Cardiac septum (tissue), 1 donor: ENCODE measurements at regions not wholly inside any gene's neighbourhood (a gene's known extent, or its start where the extent isn't known, plus 50 kb on each side); places are given as distances from the start of the nearest gene placed in this dataset.

Experiments used
- DNase-seq: peaks from one replicate; pipeline ENCODE4 v3.0.0-alpha.2; 2020; ENCODE audit warnings: low spot score
- intact Hi-C: fragments of 100-400 bp; cut with DNase I; formaldehyde crosslinking; loops from one replicate; pipeline ENCODE4 v1.14.0; 2022
- donor health status: DM: no; HTN: no; CAD: no.

GRCh38 chrX:45748369-45748774 is 547.7 kb upstream of the DIPK2B start:
- no peak for DNase-seq
- intact Hi-C loops, result loop anchor here (5.0 kb wide), 1 partner anchor 236 kb away; no protein-coding TSS in a partner anchor

GRCh38 chrX:45747905-45748304 is 547.2 kb upstream of the DIPK2B start:
- intact Hi-C loops, result loop anchor here (5.0 kb wide), 1 partner anchor 236 kb away; no protein-coding TSS in a partner anchor
- no peak for DNase-seq

GRCh38 chrX:45745479-45745878 is 544.8 kb upstream of the DIPK2B start:
- DNase-seq, result no peak
- intact Hi-C loops, result loop anchor here (5.0 kb wide), 1 partner anchor 233 kb away; no protein-coding TSS in a partner anchor

GRCh38 chrX:45743906-45744625 is 543.4 kb upstream of the DIPK2B start:
- DNase-seq, result no peak
- intact Hi-C loops, result no loop called here

- intact Hi-C loops, result no loop called here
- DNase-seq, result no peak
These were observed 542.4 kb upstream of the DIPK2B start for GRCh38 chrX:45743081-45743533.

GRCh38 chrX:45740291-45740690 is 539.6 kb upstream of the DIPK2B start:
- intact Hi-C loops, result no loop called here
- DNase-seq, result no peak

- intact Hi-C loops, result no loop called here
These were observed 534.9 kb upstream of the DIPK2B start for GRCh38 chrX:45735571-45735970.

GRCh38 chrX:45731448-45731847 is 530.8 kb upstream of the DIPK2B start:
- no peak for DNase-seq
- intact Hi-C loops, result no loop called here

More at GRCh38 chrX:45735571-45735970, 534.9 kb upstream of the DIPK2B start:
- no peak for DNase-seq

- DNase-seq, result no peak
- intact Hi-C loops, result no loop called here
These were observed 527.1 kb upstream of the DIPK2B start for GRCh38 chrX:45727761-45728160.

- no peak for DNase-seq
- intact Hi-C loops, result no loop called here
These were observed 521.8 kb upstream of the DIPK2B start for GRCh38 chrX:45722471-45722870.

- intact Hi-C loops, result no loop called here
- DNase-seq, result no peak
These were observed 519.2 kb upstream of the DIPK2B start for GRCh38 chrX:45719751-45720501.

GRCh38 chrX:45718676-45719075 is 518.0 kb upstream of the DIPK2B start:
- DNase-seq, result no peak
- intact Hi-C loops, result no loop called here

GRCh38 chrX:45716750-45717149 is 516.1 kb upstream of the DIPK2B start:
- intact Hi-C loops, result no loop called here
- DNase-seq, result no peak

GRCh38 chrX:45715748-45716147 is 515.1 kb upstream of the DIPK2B start:
- intact Hi-C loops, result no loop called here
- DNase-seq, result no peak

- no peak for DNase-seq
- intact Hi-C loops, result no loop called here
These were observed 514.2 kb upstream of the DIPK2B start for GRCh38 chrX:45714866-45715265.

GRCh38 chrX:45712067-45712466 is 511.4 kb upstream of the DIPK2B start:
- no peak for DNase-seq
- intact Hi-C loops, result no loop called here

GRCh38 chrX:45711231-45711630 is 510.6 kb upstream of the DIPK2B start:
- intact Hi-C loops, result no loop called here
- no peak for DNase-seq

- intact Hi-C loops, result no loop called here
- no peak for DNase-seq
These were observed 509.6 kb upstream of the DIPK2B start for GRCh38 chrX:45710081-45710801.

- intact Hi-C loops, result no loop called here
These were observed 508.7 kb upstream of the DIPK2B start for GRCh38 chrX:45709381-45709780.

GRCh38 chrX:45699158-45699557 is 498.5 kb upstream of the DIPK2B start:
- intact Hi-C loops, result no loop called here
- no peak for DNase-seq

More at GRCh38 chrX:45709381-45709780, 508.7 kb upstream of the DIPK2B start:
- no peak for DNase-seq
